ENCODE measurements at regions not wholly inside any gene's neighbourhood (a gene's known extent, or its start where the extent isn't known, plus 50 kb on each side); places are given as distances from the start of the nearest gene placed in this dataset.

- in situ Hi-C loops (cut with MboI) (loop anchor here (25.0 kb wide), 1 partner anchor 408 kb away; the partner anchor contains the start of gene FAXC), intact Hi-C loops (cut with micrococcal nuclease) (loop anchor here (1.0 to 5.0 kb wide), 3 partner anchors 77 to 413 kb away; no protein-coding TSS in a partner anchor)
- ATAC-seq: no peak
- Histone ChIP-seq H3K9me3 (replicated peaks; ENCODE audit: control insufficient read depth, insufficient read depth, low read depth, low read length) (no peaks in the 10 kb centered on the region), H3K9ac (ENCODE audit: insufficient read depth in 1 of 2, low read depth in 2 of 2, low read length in 2 of 2) (no peak overlapping the region), H3K27me3 (ENCODE audit: control insufficient read depth in 2 of 2, insufficient read depth in 2 of 2, low read length in 2 of 2) (no peaks in the 10 kb centered on the region), H3K4me2 (ENCODE audit: insufficient read depth, low read length) (no peak overlapping the region), H3K4me3 (no peak overlapping the region), H3K9me1 (ENCODE audit: control insufficient read depth, insufficient read depth, low read length) (no peaks in the 10 kb centered on the region), H3K4me1 (replicated peaks in 1 of 2; ENCODE audit: control insufficient read depth in 2 of 2, insufficient read depth in 2 of 2, low read length in 2 of 2) (no peaks in the 10 kb centered on the region), H3K27ac (ENCODE audit: extremely low read depth, low read depth, low read length) (no peak overlapping the region), H3K36me3 (ENCODE audit: control insufficient read depth, insufficient read depth, low read length) (no peaks in the 10 kb centered on the region), H3K79me2 (ENCODE audit: control insufficient read depth, insufficient read depth, low read length) (no peaks in the 10 kb centered on the region), H4K20me1 (replicated peaks; ENCODE audit: control insufficient read depth, insufficient read depth, low read length) (no peaks in the 10 kb centered on the region), H2AFZ (ENCODE audit: low read depth, low read length) (no peak overlapping the region)
- ChIA-PET CTCF (ENCODE audit: low intra/inter-chr PET ratio) (interaction anchor here (1.1 to 2.1 kb wide), 3 partner anchors 278 to 416 kb away, joined by 4 to 17 read pairs (median 7); no protein-coding TSS in a partner anchor), POLR2A (no interaction called here)
- TF ChIP-seq USF2 (CRISPR knock-in tag; IDR thresholded peaks at IDR 0.05) (no peak), ZC3H4 (CRISPR knock-in tag; IDR thresholded peaks at IDR 0.05; ENCODE audit: borderline replicate concordance) (no peak), CREB1 (IDR thresholded peaks at IDR 0.05) (no peak), CREB1 (CRISPR knock-in tag; IDR thresholded peaks at IDR 0.05) (no peak), ZNF445 (CRISPR knock-in tag; IDR thresholded peaks at IDR 0.05; ENCODE audit: low read depth) (no peak), ATF2 (CRISPR knock-in tag; IDR thresholded peaks at IDR 0.05) (no peak), ZHX1 (conservative IDR thresholded peaks at IDR 0.05; ENCODE audit: low read length) (no peak), HNRNPK (IDR thresholded peaks at IDR 0.05; ENCODE audit: low read depth, low read length, poor library complexity, severe bottlenecking) (no peak), CBX1 (IDR thresholded peaks at IDR 0.05; ENCODE audit: low read depth) (no peak), PBX2 (CRISPR knock-in tag; IDR thresholded peaks at IDR 0.05; ENCODE audit: low read depth) (no peak), PBX2 (tag; conservative IDR thresholded peaks at IDR 0.05; ENCODE audit: low read depth) (no peak), MTA2 (IDR thresholded peaks at IDR 0.05; ENCODE audit: low read depth) (no peak)
- 3% methylated on average over 2 of the region's 2 CpGs for WGBS (ENCODE audit: insufficient coverage, low coverage, missing lambda C conversion rate)
- BruUV-seq (replicated peaks): no TSS peak
- no peak for FAIRE-seq
- no peak for DNase-seq (ENCODE audit: extremely low read depth in 1 of 4, low spot score in 3 of 4)
These were observed 139.0 kb downstream of the PRDM13 start for GRCh38 chr6:99745651-99746050.

Data from K562 (cell line).